ENCODE measurements at regions not wholly inside any gene's neighbourhood (a gene's known extent, or its start where the extent isn't known, plus 50 kb on each side); places are given as distances from the start of the nearest gene placed in this dataset.

- FAIRE-seq (no peak), DNase-seq (ENCODE audit: low read depth, low spot score) (no peak)
- no peaks in the 10 kb centered on the region for H3K9me3 ChIP-seq (replicated peaks; ENCODE audit: control insufficient read depth, insufficient read depth, low read length)
- H3K9ac ChIP-seq (replicated peaks; ENCODE audit: extremely low read depth, insufficient read depth, low read length), result no peak overlapping the region
- H3K9me1 ChIP-seq (replicated peaks; ENCODE audit: control insufficient read depth, extremely low read depth, insufficient read depth, low read length), result no peaks in the 10 kb centered on the region
- no peak overlapping the region for H3K27ac ChIP-seq (ENCODE audit: insufficient read depth, low read depth, low read length)
- H3K36me3 ChIP-seq (ENCODE audit: control insufficient read depth in 2 of 2, extremely low read depth in 1 of 2, insufficient read depth in 2 of 2, low read length in 2 of 2), result no peaks in the 10 kb centered on the region
- no peak overlapping the region for H2AFZ ChIP-seq (ENCODE audit: low read depth, low read length)
- dilution Hi-C loops (cut with MboI; ENCODE audit: extremely low pct_ligation_motif_present, low sequenced_read_pairs), result no loop called here
- ChIA-PET CTCF (no interaction called here), POLR2A (no interaction called here)
- no peaks in the 10 kb centered on the region for H3K79me2 ChIP-seq (ENCODE audit: control insufficient read depth, insufficient read depth, low read length)
- no peaks in the 10 kb centered on the region for H3K27me3 ChIP-seq (ENCODE audit: control insufficient read depth in 2 of 2, insufficient read depth in 2 of 2, low read length in 2 of 2)
- no TSS peak for BruUV-seq (replicated peaks)
- no peaks in the 10 kb centered on the region for H4K20me1 ChIP-seq (replicated peaks; ENCODE audit: control insufficient read depth, extremely low read depth, insufficient read depth, low read length)
- TF ChIP-seq POLR2AphosphoS5 (IDR thresholded peaks at IDR 0.05; ENCODE audit: insufficient read depth, low read depth, low read length) (no peak), MYC (IDR thresholded peaks at IDR 0.05; ENCODE audit: low read depth, low read length) (no peak), POLR2A (IDR thresholded peaks at IDR 0.05; ENCODE audit: low read depth, low read length) (no peak), CTCF (IDR thresholded peaks at IDR 0.05; ENCODE audit: extremely low read depth in 1 of 2, insufficient read depth in 1 of 2, low read depth in 1 of 2, low read length in 2 of 2) (no peak), FOS (IDR thresholded peaks at IDR 0.05; ENCODE audit: borderline replicate concordance, insufficient read depth, low read length) (no peak), MAX (IDR thresholded peaks at IDR 0.05; ENCODE audit: insufficient read depth, insufficient read length) (no peak), GATA2 (IDR thresholded peaks at IDR 0.05; ENCODE audit: insufficient read depth, insufficient read length, low read depth, low read length) (no peak), JUN (IDR thresholded peaks at IDR 0.05; ENCODE audit: borderline replicate concordance, insufficient read depth, insufficient read length, low read depth) (no peak), EZH2 (IDR thresholded peaks at IDR 0.05; ENCODE audit: borderline replicate concordance, low read depth, low read length, severe bottlenecking) (no peak)
- intact Hi-C loops (cut with micrococcal nuclease), result no loop called here
- H3K4me1 ChIP-seq (ENCODE audit: control insufficient read depth, extremely low read depth, insufficient read depth, low read length), result no peaks in the 10 kb centered on the region
- H3K4me3 ChIP-seq (replicated peaks in 1 of 3; ENCODE audit: insufficient read depth in 1 of 3, low read depth in 1 of 3, low read length in 3 of 3), result no peak overlapping the region
- H3K4me2 ChIP-seq (ENCODE audit: insufficient read depth, low read length), result no peak overlapping the region
Measured at GRCh38 chr17:13078591-13079385, 61.0 kb upstream of the ELAC2 start.

All from endothelial cell of umbilical vein (primary cell).